HCEC 1CT (cell line): ENCODE measurements at regions not wholly inside any gene's neighbourhood (a gene's known extent, or its start where the extent isn't known, plus 50 kb on each side); places are given as distances from the start of the nearest gene placed in this dataset.
"Not testable (repeated sequence)": the region's sequence is repeated elsewhere in the genome, so short reads cannot be mapped to it uniquely, and the experiment has no call there.

Experiments used
- DNase-seq: peaks from one replicate; pipeline ENCODE4 v3.0.0-alpha.2; 2017

GRCh38 chr7:16318989-16319915, 102.1 kb downstream of the CRPPA start:
- peak; percentile 77 for DNase-seq

GRCh38 chr7:16318463-16318862, 102.9 kb downstream of the CRPPA start:
- no peak for DNase-seq

GRCh38 chr7:16317406-16317805, 103.9 kb downstream of the CRPPA start:
- no peak for DNase-seq

- no peak for DNase-seq
Measured at GRCh38 chr7:16315280-16315679, 106.1 kb downstream of the CRPPA start.

- DNase-seq = no peak
Measured at GRCh38 chr7:16309129-16309528, 112.2 kb downstream of the CRPPA start.

- DNase-seq = no peak
Measured at GRCh38 chr7:16301291-16301690, 120.0 kb downstream of the CRPPA start.

- no peak for DNase-seq
Measured at GRCh38 chr7:16300361-16300895, 120.9 kb downstream of the CRPPA start.

- DNase-seq = no peak
Measured at GRCh38 chr7:16299853-16300252, 121.5 kb downstream of the CRPPA start.

GRCh38 chr7:16298221-16298620, 123.1 kb downstream of the CRPPA start:
- DNase-seq = no peak

GRCh38 chr7:16295558-16295957, 125.8 kb downstream of the CRPPA start:
- no peak for DNase-seq

- DNase-seq = peak; percentile 4
Measured at GRCh38 chr7:16293669-16294425, 127.5 kb downstream of the CRPPA start.

GRCh38 chr7:16284581-16284980, 136.8 kb downstream of the CRPPA start:
- no peak for DNase-seq

GRCh38 chr7:16278167-16278787, 143.1 kb downstream of the CRPPA start:
- DNase-seq = no peak

GRCh38 chr7:16271990-16272665, 149.2 kb downstream of the CRPPA start:
- DNase-seq = no peak

GRCh38 chr7:16271355-16271915, 149.9 kb downstream of the CRPPA start:
- no peak for DNase-seq

- no peak for DNase-seq
Measured at GRCh38 chr7:16270844-16271243, 150.5 kb downstream of the CRPPA start.

- DNase-seq = peak; percentile 79
Measured at GRCh38 chr7:16268821-16269768, 152.2 kb downstream of the CRPPA start.

GRCh38 chr7:16267953-16268820, 153.2 kb downstream of the CRPPA start:
- DNase-seq = no peak

- DNase-seq = no peak
Measured at GRCh38 chr7:16266877-16267276, 154.5 kb downstream of the CRPPA start.

GRCh38 chr7:16266470-16266869, 154.9 kb downstream of the CRPPA start:
- not testable (repeated sequence) for DNase-seq
